Psoas muscle (tissue), 7 donors: ENCODE measurements at regions not wholly inside any gene's neighbourhood (a gene's known extent, or its start where the extent isn't known, plus 50 kb on each side); places are given as distances from the start of the nearest gene placed in this dataset.
A peak's percentile ranks its signal among the peaks of the same experiment; 100 is the strongest.

Experiments
- ATAC-seq, 4 donors: fragments of 200-7000 bp; cut with Tn5 transposase; one replicate each; pipeline ENCODE4 v1.9.1; 2020; ENCODE audit warnings: moderate library complexity in 3 of 4, mild to moderate bottlenecking in 2 of 4
- DNase-seq, 2 donors: peaks; one replicate each; pipeline ENCODE4 v3.0.0-alpha.2; 2020
- H3K27ac ChIP-seq: fragments of 200-600 bp; one replicate; pipeline ENCODE4 v1.8.0; 2022
- H3K27me3 ChIP-seq, 3 donors: fragments of 200-600 bp in 1 of 3; one replicate each; pipeline versions ENCODE4 v1.6.1 to v1.8.0; 2013 to 2022; ENCODE audit warnings: low read length in 2 of 3, mild to moderate bottlenecking in 2 of 3, moderate library complexity in 1 of 3; ENCODE audit not compliant: insufficient read depth in 3 of 3
- H3K36me3 ChIP-seq, 2 donors: fragments of 200-600 bp in 1 of 2; one replicate each; pipeline versions ENCODE4 v1.6.1 to v1.8.0; 2013 to 2022; ENCODE audit warnings: low read depth in 1 of 2, mild to moderate bottlenecking in 1 of 2, moderate library complexity in 1 of 2; ENCODE audit not compliant: insufficient read depth in 1 of 2
- H3K4me1 ChIP-seq: fragments of 200-600 bp; one replicate; pipeline ENCODE4 v1.8.0; 2022
- H3K4me3 ChIP-seq: fragments of 200-600 bp; one replicate; pipeline ENCODE4 v1.8.0; 2022; ENCODE audit warnings: mild to moderate bottlenecking
- H3K9me3 ChIP-seq: fragments of 200-600 bp; one replicate; pipeline ENCODE4 v1.8.0; 2022
- CTCF ChIP-seq: fragments of 200-600 bp; IDR thresholded peaks from one replicate; pipeline ENCODE4 v1.8.0; 2022; ENCODE audit warnings: antibody characterized with exemption
- WGBS, 3 donors: extraction: QIAGEN DNeasy Blood & Tissue Kit; methylation state at CpG; one replicate each; pipeline versions ENCODE4 v1.1.6 to v1.1.7; 2013; 5-methylcytosine and 5-hydroxymethylcytosine counted together
- intact Hi-C, 2 donors: fragments of 100-400 bp; cut with DNase I; formaldehyde crosslinking; loops; one replicate each; pipeline versions ENCODE4 v1.11.0 to v1.14.2; 2022
- donor health status: healthy with polysubstance abuse.
- donor health status: DM: no; HTN: no; CAD: no; lungs with moderate emphysema.
- donor health status: Bipolar disorder and iron deficiency.
- donor health status: healthy.
- donor health status: DM: yes; HTN: yes; CAD: no.
- donor health status: DM: no; HTN: no; CAD: no.
- donor health status: DM: yes; HTN: yes; CAD: no.

DNA sequence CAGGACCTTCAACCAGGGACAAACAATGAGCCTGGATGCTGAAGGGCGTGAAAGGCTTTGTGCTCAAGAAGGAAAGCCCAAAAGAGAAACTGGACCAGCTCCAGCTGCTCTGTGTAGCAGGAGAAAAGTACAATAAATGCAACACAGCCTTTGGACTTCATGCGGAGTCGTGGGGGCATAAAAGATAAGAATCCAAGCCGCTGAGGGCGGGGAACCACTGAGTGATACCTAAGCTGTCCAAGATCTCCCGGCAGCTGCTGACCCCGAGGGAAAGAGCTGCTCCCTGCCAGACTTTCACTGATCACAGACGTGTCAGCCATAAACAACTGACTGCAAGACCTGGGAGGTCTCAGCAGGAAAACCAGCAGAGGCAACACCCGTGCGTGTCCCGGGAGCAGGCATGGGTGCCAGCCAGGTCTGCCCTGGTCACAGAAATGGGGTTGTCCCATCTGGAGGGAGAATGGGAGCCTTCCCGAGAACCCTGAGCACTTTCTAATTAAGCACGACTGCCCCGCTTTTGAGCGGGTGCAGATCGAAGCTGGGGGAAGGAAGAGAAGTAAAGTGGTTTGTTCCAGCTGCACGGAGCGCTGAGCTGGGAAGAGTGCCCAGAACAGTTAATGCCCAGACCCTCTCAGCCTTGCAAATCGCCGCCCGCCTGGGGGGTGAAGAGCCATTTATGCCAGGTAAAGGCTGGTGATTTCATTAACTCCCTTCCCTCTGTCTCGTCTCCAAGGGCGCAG lies 68.3 kb upstream of the TARDBP start:
- peak overlapping the region; percentile 55 for H3K4me3 ChIP-seq
- no peak overlapping the region for H3K27ac ChIP-seq
- no peaks in the 10 kb centered on the region for H3K27me3 ChIP-seq
- H3K4me1 ChIP-seq, result peaks cover 16% of the 10 kb centered on the region
- no peaks in the 10 kb centered on the region for H3K36me3 ChIP-seq
- WGBS, 3 donors, result 4 to 5% (median 4%) methylated on average over 23 of the region's 23 CpGs
- no peak for DNase-seq
- H3K9me3 ChIP-seq, result no peaks in the 10 kb centered on the region
- peak; percentile 1 to 45 (median 38) for ATAC-seq
- TF ChIP-seq CTCF, result no peak
- intact Hi-C loops, result no loop called here

- intact Hi-C loops, result no loop called here
- DNase-seq (peak in 1 of 2 donors; percentile 83), ATAC-seq (peak; percentile 66 to 88 (median 83))
- Histone ChIP-seq H3K36me3 (no peaks in the 10 kb centered on the region), H3K27ac (peak overlapping the region; percentile 21), H3K27me3 (no peaks in the 10 kb centered on the region), H3K4me3 (peak overlapping the region; percentile 31), H3K9me3 (no peaks in the 10 kb centered on the region), H3K4me1 (peaks cover 24% of the 10 kb centered on the region)
- WGBS, 3 donors, result 55 to 74% (median 67%) methylated on average over 19 of the region's 19 CpGs
- TF ChIP-seq CTCF, result peak; percentile 31
These were observed 66.4 kb upstream of the TARDBP start for GRCh38 chr1:10945991-10946509.

GRCh38 chr1:10947181-10947580 lies 65.3 kb upstream of the TARDBP start:
- H3K36me3 ChIP-seq, result no peaks in the 10 kb centered on the region
- no peak overlapping the region for H3K27ac ChIP-seq
- no peak overlapping the region for H3K4me3 ChIP-seq
- no peak for DNase-seq
- no peak for ATAC-seq
- H3K4me1 ChIP-seq, result peaks cover 18% of the 10 kb centered on the region
- no peaks in the 10 kb centered on the region for H3K27me3 ChIP-seq
- no peaks in the 10 kb centered on the region for H3K9me3 ChIP-seq
- TF ChIP-seq CTCF, result no peak
- 71 to 94% (median 71%) methylated on average over 7 of the region's 7 CpGs for WGBS, 3 donors
- intact Hi-C loops, result no loop called here

GRCh38 chr1:10947691-10948462 lies 64.6 kb upstream of the TARDBP start:
- 70 to 91% (median 76%) methylated on average over 19 of the region's 19 CpGs for WGBS, 3 donors
- Histone ChIP-seq H3K4me3 (no peak overlapping the region), H3K9me3 (no peaks in the 10 kb centered on the region), H3K36me3 (no peaks in the 10 kb centered on the region), H3K27ac (no peak overlapping the region), H3K4me1 (peaks cover 17% of the 10 kb centered on the region), H3K27me3 (no peaks in the 10 kb centered on the region)
- ATAC-seq, result no peak
- no peak for TF ChIP-seq CTCF
- intact Hi-C loops, result no loop called here
- no peak for DNase-seq
